ENCODE measurements at regions not wholly inside any gene's neighbourhood (a gene's known extent, or its start where the extent isn't known, plus 50 kb on each side); places are given as distances from the start of the nearest gene placed in this dataset.

GRCh38 chr17:54466875-54467274 lies 433.8 kb upstream of the TOM1L1 start:
- Histone ChIP-seq H3K36me3 (no peaks in the 10 kb centered on the region), H3K4me3 (replicated peaks in 1 of 3) (no peak overlapping the region), H3K27ac (no peak overlapping the region), H3K9me3 (no peaks in the 10 kb centered on the region), H3K4me1 (no peaks in the 10 kb centered on the region), H3K27me3 (no peaks in the 10 kb centered on the region)
- intact Hi-C loops (cut with DNase I): no loop called here
- WGBS, 2 donors: 84 to 86% methylated on average over 1 of the region's 1 CpG
- no peak for TF ChIP-seq CTCF (IDR thresholded peaks at IDR 0.05)
- no peak for DNase-seq

GRCh38 chr17:54482843-54483242 lies 417.8 kb upstream of the TOM1L1 start:
- Histone ChIP-seq H3K4me3 (replicated peaks in 1 of 3) (no peak overlapping the region), H3K27me3 (no peaks in the 10 kb centered on the region), H3K27ac (no peak overlapping the region), H3K4me1 (no peaks in the 10 kb centered on the region), H3K9me3 (no peaks in the 10 kb centered on the region), H3K36me3 (no peaks in the 10 kb centered on the region)
- no peak for DNase-seq
- 90% methylated on average over 6 of the region's 6 CpGs for WGBS, 2 donors
- intact Hi-C loops (cut with DNase I): no loop called here
- TF ChIP-seq CTCF (IDR thresholded peaks at IDR 0.05): no peak
- TF ChIP-seq POLR2A (IDR thresholded peaks at IDR 0.05): no peak

GRCh38 chr17:54493691-54494090 lies 407.0 kb upstream of the TOM1L1 start:
- no peaks in the 10 kb centered on the region for H3K27me3 ChIP-seq
- TF ChIP-seq CTCF (IDR thresholded peaks at IDR 0.05) (no peak), POLR2A (IDR thresholded peaks at IDR 0.05) (no peak)
- no peaks in the 10 kb centered on the region for H3K36me3 ChIP-seq
- no peak for DNase-seq
- H3K9me3 ChIP-seq: no peaks in the 10 kb centered on the region
- H3K27ac ChIP-seq: no peak overlapping the region
- H3K4me1 ChIP-seq: no peaks in the 10 kb centered on the region
- intact Hi-C loops (cut with DNase I): no loop called here
- no peak overlapping the region for H3K4me3 ChIP-seq (replicated peaks in 1 of 3)

GRCh38 chr17:54494721-54495715 lies 405.6 kb upstream of the TOM1L1 start:
- no peaks in the 10 kb centered on the region for H3K36me3 ChIP-seq
- intact Hi-C loops (cut with DNase I): no loop called here
- DNase-seq: no peak
- no peaks in the 10 kb centered on the region for H3K4me1 ChIP-seq
- H3K9me3 ChIP-seq: no peaks in the 10 kb centered on the region
- no peak overlapping the region for H3K4me3 ChIP-seq (replicated peaks in 1 of 3)
- no peaks in the 10 kb centered on the region for H3K27me3 ChIP-seq
- H3K27ac ChIP-seq: no peak overlapping the region
- TF ChIP-seq CTCF (IDR thresholded peaks at IDR 0.05) (no peak), POLR2A (IDR thresholded peaks at IDR 0.05) (no peak)
- WGBS, 2 donors: 49 to 52% methylated on average over 9 of the region's 9 CpGs

GRCh38 chr17:54505404-54505803 lies 395.2 kb upstream of the TOM1L1 start:
- TF ChIP-seq POLR2A (IDR thresholded peaks at IDR 0.05) (no peak), CTCF (IDR thresholded peaks at IDR 0.05) (no peak)

More at GRCh38 chr17:54505404-54505803, 395.2 kb upstream of the TOM1L1 start:
- no peak for DNase-seq
- H3K27me3 ChIP-seq: no peaks in the 10 kb centered on the region
- peaks cover 0 to 9% of the 10 kb centered on the region in 2 donors for H3K4me1 ChIP-seq
- intact Hi-C loops (cut with DNase I): no loop called here
- H3K9me3 ChIP-seq: no peaks in the 10 kb centered on the region
- no peaks in the 10 kb centered on the region for H3K36me3 ChIP-seq
- H3K4me3 ChIP-seq (replicated peaks in 1 of 3): no peak overlapping the region
- no peak overlapping the region for H3K27ac ChIP-seq
